ENCODE measurements at regions not wholly inside any gene's neighbourhood (a gene's known extent, or its start where the extent isn't known, plus 50 kb on each side); places are given as distances from the start of the nearest gene placed in this dataset.

- no peak for TF ChIP-seq CTCF (IDR thresholded peaks at IDR 0.05; ENCODE audit: extremely low read depth, insufficient read depth, missing control alignments)
- DNase-seq (ENCODE audit: low spot score): no peak
- in situ Hi-C loops (cut with MboI; ENCODE audit: low pct_unique_long_range_greater_than_20kb, low sequenced_read_pairs, unreplicated experiment): no loop called here
These were observed 233.4 kb upstream of the KLF4 start for GRCh38 chr9:107723015-107723414.

DNA sequence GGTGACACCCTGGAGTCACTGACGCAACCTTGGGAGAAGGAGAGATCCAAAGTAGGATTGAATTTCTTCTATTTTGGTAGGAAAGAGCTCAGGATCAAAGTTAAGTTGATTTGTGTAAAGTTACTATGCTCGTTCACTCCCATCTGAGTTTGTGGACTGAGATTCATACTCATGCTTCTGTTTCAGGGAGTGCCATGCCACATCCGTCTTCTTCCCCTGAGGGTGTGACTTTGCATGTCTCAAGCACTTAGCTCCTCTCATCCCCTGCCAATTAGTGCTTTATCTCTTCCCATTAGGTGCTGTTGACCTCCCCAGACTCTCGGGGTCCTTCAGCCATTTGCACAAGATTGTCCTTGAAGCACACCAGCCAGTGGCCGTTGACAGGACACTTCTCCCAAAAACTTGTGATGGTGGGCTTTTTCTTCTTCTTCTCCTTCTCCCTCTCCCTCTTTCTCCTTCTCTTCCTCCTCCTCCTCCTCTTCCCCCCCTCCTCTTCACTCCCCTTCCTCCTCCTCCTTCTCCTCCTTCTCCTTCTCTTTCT, 232.2 kb upstream of the KLF4 start:
- no peak for TF ChIP-seq CTCF (IDR thresholded peaks at IDR 0.05; ENCODE audit: extremely low read depth, insufficient read depth, missing control alignments)
- no peak for DNase-seq (ENCODE audit: low spot score)
- in situ Hi-C loops (cut with MboI; ENCODE audit: low pct_unique_long_range_greater_than_20kb, low sequenced_read_pairs, unreplicated experiment): no loop called here

- in situ Hi-C loops (cut with MboI; ENCODE audit: low pct_unique_long_range_greater_than_20kb, low sequenced_read_pairs, unreplicated experiment): no loop called here
- no peak for DNase-seq (ENCODE audit: low spot score)
- no peak for TF ChIP-seq CTCF (IDR thresholded peaks at IDR 0.05; ENCODE audit: extremely low read depth, insufficient read depth, missing control alignments)
These were observed 230.9 kb upstream of the KLF4 start for GRCh38 chr9:107720501-107720900.

GRCh38 chr9:107717529-107718314, 228.2 kb upstream of the KLF4 start:
- DNase-seq (ENCODE audit: low spot score): no peak
- no peak for TF ChIP-seq CTCF (IDR thresholded peaks at IDR 0.05; ENCODE audit: extremely low read depth, insufficient read depth, missing control alignments)
- in situ Hi-C loops (cut with MboI; ENCODE audit: low pct_unique_long_range_greater_than_20kb, low sequenced_read_pairs, unreplicated experiment): no loop called here

- TF ChIP-seq CTCF (IDR thresholded peaks at IDR 0.05; ENCODE audit: extremely low read depth, insufficient read depth, missing control alignments): no peak
- in situ Hi-C loops (cut with MboI; ENCODE audit: low pct_unique_long_range_greater_than_20kb, low sequenced_read_pairs, unreplicated experiment): no loop called here
- no peak for DNase-seq (ENCODE audit: low spot score)
These were observed 226.2 kb upstream of the KLF4 start for GRCh38 chr9:107715740-107716139.

GRCh38 chr9:107713470-107713869, 223.9 kb upstream of the KLF4 start:
- no peak for TF ChIP-seq CTCF (IDR thresholded peaks at IDR 0.05; ENCODE audit: extremely low read depth, insufficient read depth, missing control alignments)
- in situ Hi-C loops (cut with MboI; ENCODE audit: low pct_unique_long_range_greater_than_20kb, low sequenced_read_pairs, unreplicated experiment): no loop called here
- no peak for DNase-seq (ENCODE audit: low spot score)
